ENCODE measurements at regions not wholly inside any gene's neighbourhood (a gene's known extent, or its start where the extent isn't known, plus 50 kb on each side); places are given as distances from the start of the nearest gene placed in this dataset.

DNA sequence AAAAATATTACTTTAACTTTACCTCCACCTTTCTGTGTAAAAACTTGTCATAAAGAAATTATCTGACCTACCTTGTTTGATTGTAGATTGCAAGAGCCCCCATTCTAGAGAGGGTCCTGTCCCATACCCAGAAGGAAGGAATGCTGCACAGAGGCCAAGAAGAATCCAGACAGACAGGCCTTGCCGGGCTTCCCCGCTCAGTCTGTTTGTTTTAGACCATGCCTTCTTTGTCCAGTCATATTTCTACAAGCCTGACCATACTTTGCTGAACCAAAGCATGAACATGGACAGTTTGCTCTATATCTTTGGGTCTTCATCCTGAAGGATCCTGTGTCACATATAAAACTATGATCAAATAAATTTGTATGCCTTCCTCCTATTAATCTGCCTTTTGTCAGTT is 95.8 kb upstream of the MYCBP2 start:
- no peak for DNase-seq

DNA sequence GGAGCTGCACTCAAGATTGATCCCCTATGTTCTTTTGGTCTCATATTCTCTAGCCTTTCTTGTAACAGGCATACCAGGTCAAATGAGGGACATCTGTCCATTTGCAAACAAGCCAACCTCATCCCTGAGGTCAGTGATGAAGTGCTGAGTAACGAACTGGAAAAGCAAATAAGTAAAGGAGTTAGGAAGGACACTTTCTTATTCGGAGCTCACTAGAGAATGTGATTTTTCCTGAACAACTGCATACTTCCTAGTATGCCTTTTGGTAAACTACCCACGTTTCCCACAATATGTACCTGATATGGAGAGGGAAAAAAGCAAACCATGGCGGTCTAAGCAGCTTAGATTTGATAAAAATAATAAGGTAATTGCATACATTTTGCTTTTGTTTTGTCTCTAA is 91.0 kb upstream of the MYCBP2 start:
- DNase-seq = no peak

DNA sequence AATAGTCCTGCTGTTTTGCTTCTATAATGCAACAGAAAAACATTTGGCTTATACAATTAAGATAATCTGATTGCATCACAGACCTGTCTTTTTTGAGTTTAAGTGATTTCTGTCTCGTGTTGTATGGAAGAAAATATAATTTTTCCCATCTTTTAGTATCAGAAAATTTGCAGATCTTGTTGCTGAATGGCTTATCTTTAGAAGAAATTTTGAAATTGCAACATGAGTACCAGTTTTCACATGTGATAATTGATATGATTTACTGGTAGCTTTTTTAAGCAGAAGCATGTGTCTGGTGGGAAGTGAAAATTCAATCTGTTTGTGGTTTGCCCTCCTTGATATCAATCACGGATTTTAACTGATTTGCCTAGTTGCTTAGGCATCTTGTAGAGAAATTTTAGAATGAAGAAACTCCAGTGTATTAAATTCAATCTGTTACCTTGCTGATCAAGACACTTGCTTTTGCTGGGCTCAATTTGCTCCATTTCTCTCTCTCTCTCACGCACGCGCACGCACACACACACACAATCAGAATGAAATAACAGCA is 89.8 kb upstream of the MYCBP2 start:
- DNase-seq = no peak

DNA sequence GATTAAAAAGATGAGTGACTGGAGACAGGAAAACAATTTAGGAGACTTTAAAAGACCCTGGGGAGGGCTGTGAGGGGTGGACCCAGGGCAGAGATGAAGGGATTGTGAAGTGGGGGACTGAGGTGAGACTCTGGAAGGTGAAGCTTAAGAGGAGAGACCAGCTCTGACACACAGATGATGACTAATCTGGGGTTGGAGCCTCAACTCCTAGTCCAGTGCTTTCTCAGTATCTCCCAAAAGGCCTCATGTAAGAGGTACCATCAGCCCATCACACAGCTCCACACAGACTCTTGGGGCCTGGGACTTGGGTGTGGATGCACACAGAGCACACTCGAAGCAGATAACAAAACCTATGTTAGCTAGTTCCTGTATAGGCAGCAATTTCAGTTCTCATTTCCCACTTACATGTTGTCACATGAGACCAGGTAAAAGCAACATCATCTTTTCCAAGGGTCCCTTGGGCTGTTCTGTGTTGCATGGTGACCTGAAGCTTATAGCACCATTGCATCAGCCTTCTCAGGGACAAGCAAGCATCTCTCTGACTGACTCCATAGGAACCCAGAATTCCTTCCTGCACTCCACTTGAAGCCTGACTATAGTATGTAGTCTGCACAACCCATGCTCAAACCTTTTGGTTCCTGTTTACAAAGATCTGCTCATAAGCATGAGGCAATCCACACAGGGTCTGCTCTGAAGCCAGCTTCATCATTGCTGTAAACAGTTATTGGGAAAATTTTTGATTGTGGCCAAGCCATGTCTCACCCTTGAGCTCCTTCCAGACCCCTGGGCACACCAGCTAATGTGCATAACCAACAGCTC is 88.6 kb upstream of the MYCBP2 start:
- DNase-seq = no peak

DNA sequence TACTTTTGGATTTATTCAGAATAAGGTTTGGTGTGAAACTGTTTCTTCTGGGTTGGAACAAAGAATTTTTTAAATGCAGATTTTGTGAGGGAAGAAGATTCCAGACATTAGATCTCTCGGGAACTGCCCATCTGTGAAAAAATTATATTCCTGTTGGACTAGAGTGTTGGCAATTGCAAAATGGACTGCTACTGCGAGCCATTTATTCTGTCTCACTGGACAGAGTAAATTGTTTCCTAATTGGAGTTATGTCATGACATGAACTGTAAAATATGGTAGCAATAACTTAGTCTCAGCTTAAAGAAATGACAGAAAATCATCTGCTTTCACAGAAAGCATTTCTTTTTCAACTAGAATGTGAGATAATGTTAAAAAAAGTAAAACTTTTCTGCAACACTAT is 86.0 kb upstream of the MYCBP2 start:
- DNase-seq = no peak

DNA sequence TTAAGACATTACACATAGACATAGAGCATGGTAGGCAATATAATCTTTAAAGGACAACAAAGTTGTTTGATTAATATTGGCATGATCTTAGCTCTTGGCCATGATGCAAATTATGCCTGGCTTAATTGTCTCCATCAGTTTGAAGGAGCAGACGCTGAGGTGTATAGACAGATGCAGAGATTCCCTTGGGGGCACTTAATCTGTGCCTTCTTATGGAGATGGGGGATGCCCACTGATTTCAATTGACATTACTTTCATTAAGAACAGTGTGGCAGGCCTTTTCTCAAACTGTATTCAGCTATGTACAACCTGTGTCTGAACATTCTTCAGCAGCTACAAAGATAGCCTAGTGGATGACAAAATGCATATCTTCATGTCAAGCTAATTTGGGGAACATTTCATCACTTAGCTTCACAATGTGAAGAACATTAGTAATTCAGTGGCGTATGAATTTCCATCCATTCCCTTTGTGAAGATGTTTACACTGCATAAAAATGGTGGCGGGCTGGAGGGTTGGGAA is 85.3 kb upstream of the MYCBP2 start:
- DNase-seq = no peak

DNA sequence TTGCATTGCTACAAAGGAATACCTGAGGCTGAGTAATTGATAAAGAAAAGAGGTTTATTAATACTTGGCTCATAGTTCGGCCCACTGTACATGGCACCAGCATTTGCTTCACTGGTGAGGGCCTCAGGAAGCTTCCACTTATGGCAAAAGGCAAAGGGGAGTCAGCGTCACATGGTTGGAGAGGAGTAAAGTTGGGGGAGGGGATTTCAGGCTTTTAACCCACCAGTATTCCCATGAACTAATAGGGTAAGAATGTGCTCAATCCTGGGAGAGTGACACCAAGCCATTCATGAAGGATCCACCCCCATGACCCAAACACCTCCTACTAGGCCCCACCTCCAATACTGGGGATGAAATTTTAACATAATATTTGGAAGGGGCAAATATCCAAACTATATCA is 82.5 kb upstream of the MYCBP2 start:
- DNase-seq = no peak

DNA sequence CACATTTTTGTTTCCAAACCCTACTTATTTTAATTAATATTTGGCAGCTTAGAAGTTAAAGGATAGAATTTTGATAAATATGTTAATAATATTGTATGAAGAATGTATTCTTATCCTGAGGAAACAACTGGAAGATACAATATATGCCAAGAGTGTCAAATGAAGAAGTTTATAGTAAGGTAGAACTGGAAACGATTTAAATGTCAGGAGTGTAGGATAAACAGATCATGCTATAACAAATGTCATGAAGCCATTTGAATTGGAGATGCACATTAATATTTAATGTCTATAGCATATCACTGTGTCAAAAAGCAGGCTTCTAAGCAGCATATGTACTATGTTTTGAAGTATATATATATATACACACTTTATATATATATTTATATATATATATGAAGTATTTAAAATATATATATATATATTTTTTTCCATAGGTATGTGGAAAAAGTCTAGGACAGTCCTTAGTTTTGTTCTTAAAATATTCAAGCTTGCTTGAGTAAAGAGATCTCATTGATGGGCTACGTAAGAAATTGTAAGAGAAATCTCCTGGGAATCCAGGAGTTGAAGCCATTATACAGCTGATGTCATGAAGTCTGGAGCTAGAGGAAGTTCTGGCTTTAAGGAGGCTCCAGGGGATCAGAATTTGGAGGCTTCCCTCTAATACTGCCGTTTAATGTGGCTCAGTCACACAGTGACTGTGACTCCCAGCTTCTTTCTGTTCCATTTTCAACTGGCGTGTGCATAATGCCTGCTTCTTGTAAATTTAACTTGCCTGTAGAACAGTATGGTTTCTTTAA is 79.9 kb upstream of the MYCBP2 start:
- no peak for DNase-seq

DNA sequence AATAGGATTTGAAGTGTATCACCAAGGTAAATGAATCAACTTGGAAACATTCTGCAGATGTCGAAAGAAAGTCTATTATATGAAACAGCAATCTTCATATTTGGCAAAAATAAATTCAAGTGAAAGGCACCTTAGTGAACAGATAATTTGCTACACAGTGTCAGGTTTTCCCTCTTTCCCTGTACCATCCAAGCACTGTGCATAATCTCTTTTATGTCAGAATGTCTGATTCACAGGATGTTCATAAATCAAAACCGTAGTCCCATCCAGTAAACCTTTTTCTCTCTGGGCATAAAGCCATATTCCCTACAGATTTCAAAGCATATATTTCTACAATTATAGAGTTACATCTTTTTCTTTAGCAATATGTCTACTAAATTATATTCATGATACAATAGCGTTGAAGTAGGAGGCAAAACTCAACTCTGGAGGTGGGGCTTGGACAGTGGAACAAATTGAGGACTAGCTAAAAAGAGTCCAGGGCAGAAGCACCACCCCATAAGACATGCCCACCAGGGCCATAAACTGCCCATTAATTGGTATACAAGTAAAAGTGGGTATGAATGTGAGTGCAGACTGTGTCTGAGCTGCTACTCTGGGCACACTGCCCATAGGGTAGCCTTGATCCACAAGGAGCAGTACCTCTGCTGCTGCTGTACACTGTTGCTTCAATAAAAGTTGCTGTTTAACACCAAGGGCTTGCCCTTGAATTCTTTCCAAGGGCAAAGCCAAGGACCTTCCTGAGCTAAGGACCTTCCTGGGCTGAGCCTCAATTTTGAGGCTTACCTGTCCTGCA is 72.1 kb upstream of the MYCBP2 start:
- no peak for DNase-seq

DNA sequence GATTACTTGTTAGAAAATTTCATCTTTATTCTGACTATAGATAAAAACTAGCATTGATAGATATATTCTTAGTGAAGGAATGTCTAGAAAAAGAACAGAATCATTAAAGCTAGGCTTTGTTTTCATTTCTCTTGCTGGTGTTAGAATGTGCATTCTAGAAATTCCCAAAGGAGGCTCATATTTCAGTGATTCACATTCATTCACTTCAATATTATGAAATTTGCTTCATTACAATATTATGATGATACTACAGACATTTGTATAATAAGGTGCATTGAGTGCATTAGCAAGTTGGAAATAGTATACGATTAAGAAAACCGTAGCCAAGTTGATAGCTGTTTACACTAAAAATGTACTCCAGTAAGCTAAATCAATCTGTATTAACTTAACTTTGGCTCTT is 70.7 kb upstream of the MYCBP2 start:
- no peak for DNase-seq

DNA sequence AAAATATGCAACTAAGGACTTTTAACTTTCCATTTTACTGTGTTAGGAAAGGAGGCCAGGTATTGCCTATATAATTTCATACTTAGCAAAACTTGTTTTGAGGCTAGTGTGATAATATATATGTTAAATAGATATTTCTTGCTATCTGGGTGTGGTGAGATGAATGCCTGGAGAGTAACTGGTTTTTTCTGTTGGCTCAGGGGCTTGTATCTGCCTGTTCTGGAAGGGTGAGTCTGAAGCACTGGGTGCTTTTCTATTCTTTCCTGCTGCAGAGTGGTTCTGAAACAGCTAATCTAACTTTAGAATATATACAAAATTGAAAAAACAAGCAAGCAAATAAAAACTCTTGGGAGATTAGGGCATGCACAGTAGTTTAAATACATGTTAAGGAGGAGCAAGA is 64.6 kb upstream of the MYCBP2 start:
- no peak for DNase-seq

DNA sequence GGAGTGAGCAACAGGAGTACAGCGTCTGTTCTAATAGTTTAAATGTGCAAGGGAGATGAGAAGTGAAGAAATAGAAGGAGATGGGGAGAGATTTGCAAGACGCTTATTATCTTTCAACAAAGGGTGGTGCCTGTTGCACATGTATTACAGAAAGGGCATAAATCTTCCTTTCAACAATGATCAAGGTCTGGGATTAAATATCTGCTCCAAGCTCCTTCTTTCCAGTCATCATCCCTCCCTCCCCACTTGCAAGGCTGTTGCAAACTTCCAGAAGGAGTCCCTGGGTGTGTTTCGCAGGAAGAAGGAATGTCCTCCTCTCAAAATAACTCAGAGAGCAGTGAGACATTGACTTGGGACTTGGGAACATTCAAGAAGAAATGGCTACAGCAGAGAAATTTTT is 63.5 kb upstream of the MYCBP2 start:
- no peak for DNase-seq

DNA sequence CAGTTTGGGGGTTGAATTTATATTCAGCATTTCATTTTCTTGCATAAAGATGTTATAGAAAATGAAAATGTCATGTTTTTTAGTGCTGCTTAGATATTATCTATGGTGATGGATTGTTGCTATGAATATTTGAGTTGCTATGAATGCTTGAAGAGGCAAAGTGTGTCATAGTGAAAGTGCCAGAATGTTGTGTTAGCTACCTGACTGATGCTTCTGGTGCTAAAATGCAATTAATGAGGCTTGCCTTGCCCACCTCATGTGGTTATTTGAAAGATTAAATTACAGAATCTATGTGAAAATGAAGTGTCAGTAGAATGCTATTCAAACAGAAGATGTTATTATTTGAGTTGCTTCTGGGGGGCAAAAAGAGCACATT is 62.7 kb upstream of the MYCBP2 start:
- no peak for DNase-seq

DNA sequence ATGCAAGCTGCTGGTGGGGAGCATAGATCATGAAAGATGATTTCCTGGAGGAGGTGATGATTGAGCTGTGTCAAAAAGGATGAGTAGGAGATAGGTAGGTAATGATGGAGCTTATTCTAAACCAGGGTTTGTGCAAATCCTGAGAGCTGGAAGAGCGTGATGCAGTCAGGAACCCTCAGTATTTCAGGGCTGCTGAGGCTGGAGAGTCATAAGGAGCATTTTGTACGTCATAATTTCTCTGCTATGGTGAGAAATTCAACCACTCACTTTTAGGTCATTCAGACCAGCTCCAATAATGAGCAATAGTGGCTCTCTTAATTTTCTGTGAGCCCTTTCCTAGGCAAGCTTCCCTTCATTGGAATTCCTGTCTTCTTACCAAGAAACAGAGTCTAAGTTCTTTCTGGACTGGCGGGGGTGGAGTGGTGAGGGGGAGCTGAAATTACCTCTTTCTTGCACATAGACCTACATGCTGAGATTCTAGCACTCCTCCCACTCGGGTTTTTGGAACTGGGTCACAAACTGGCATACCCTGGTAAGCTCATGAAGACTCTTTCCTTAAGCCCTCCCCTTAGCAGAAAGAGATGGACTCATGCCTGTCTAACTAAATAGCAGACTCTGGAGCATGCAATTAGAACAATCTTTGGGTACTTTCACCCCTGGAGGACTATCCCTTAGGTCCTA is 62.2 kb upstream of the MYCBP2 start:
- DNase-seq = no peak

DNA sequence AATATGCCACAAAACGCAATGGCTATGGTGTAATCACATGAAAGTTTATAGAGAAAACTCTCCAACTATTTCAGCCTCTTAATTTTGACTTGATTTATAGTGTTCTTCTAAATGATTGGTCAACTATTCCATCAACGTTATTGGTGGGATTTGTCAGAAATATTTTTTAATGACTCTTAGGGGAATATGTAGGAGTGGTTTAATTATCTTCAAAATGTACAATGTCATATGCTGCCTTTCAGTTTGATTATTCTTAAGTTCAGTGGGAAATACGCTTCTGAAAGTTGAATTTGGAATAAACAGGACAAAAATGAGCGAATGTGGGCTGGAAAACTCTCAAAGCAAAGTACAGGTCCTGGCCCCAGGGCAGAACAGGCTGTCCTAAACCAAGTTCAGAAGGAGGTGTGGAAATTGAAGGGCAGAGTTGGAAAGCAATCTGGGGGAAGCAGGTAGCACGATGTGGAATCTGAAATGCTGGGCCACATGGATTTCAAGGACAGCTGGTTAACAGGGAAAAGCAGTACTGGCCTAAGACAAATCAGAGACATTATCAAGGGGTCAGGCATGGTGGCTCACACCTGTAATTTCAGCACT is 60.8 kb upstream of the MYCBP2 start:
- DNase-seq = no peak

DNA sequence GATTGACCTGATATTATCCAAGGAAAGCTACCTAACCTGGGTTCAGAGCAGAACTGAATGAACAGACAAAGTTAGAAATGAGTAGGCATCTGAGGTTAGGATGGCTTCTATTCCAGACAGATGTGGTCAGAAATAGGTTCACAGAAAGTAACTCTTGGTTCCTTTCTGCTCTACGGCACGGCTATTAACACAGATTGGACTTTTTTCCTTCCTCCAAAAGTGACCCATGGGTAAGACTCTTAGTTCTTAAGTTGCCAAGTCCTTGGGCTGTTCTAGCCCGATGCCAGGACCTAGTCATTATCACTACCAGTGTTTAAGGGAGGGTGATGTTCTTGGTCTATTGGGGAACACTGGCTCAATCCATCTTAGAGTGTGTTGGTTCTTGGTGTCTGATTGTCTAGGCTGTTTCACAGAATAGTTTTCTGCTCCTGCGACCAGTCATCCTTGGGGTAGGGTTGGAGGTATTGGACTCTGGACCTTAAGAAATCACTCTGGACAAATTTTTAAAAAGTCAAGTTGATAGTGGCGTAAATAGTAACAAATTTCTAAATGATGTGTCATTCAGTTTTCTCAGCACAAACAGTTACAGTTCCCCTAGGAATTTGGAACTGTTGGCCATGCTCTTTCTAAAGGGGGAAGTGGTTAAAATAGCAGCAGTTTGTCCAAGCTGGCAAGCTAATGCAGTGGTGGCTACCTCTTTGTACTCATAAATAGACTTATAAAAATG is 60.1 kb upstream of the MYCBP2 start:
- no peak for DNase-seq

DNA sequence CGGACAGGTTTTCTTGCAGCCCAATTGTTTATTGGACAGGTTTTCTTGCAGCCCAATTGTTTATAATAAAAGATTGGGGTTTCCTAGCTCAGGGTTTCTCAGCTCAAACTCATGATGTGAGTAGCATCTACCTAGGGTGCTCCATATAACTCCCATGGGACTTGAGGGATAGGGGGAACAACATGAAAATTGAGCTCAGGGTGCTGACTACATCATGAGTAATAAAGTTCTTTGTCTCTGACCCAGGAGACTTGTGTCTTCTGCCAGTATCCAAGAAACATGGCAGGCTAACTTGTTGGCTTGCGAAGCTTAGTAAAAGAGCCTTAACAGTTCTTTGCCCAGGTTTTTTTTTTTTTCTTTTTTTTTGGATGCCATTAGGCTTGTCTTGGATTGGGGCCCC is 59.2 kb upstream of the MYCBP2 start:
- DNase-seq = no peak

DNA sequence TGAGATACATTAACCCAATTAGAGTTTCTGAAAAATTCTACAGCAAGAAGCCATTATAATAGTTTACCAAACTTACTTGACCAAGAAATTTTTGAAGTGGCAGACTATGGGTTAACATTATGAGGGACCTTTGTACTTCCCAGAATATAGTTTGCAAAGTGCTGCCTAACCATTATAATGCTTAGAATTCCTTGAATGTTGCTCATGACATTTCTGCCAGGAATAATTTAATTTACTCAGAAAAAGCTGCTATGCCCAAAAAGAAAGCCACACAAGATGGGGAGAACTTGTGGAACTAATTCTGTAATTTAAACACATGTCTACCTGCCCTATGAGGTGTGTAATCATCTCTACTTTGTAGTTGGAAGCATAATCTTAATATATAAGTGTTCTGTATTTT is 58.1 kb upstream of the MYCBP2 start:
- DNase-seq = no peak

DNA sequence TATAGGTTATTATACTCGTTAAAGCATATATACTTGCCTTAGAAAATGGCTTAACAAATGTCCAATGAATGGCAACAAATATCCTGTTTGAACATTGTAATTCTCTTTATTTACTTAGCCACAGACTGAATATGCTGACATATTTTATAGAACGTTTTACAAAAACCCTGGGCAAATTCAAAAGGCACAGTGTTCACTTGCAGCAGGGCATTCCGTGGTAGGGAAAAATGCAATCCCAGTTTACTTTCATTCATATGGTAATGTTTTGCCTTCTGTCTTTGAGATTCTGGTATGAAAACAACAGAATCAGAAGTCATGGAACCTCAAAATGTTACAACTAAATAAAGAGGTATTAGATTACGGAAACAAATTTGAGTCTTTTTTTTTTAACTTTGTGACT is 56.2 kb upstream of the MYCBP2 start:
- DNase-seq = no peak

DNA sequence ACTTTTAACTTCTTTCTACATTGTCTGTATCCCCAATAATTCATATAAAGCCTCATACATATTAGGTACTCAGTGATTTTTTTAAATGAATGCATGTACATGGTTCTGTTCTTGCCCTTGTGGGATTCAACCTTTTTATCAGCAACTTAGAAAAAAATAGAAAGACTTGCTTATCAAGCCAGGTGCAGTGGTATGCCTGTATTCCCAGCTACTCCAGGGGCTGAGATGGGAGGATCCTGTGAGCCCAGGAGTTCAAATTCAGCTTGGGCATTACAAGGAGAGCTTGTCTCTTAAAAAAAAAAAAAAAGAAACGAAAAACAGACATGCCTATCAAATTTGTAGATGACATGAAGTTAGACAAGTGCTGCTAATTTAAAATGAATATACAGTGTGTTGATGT is 54.2 kb upstream of the MYCBP2 start:
- DNase-seq = no peak

DNA sequence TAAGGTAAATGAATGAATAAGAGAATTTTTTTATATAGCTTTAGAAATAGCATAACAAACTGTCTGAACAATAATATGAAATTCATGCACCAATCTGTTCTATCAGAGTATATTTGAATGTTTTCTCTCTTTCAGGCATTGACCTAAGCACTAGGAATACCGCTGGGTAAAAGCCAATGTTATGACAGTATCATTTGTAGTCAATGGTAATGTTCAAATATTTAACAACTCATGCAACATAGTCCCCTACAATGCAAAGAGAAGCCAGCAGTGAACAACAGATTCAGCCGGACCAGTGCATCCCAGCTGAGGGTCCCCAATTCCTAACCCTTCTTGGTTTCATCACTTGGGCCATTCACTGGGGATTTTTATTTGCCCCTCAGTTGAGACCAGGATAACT is 52.6 kb upstream of the MYCBP2 start:
- no peak for DNase-seq

DNA sequence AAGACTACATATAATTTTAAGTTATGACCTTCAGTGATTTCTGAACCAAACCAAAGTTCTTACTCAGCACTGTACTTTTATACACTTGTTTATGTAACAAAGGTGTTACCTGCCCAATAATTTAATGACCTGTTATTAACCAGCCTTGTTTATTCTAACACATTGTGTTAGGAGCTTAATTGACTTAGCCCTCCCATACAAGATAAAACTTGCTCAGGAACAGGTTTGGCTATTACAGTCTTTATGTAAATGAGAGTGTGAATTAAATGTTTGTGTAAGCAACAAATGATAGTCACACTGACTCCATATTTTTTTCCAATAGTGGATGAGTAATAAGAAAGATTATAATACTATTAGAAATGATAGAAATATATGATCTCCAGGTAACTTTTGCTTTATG is 51.8 kb upstream of the MYCBP2 start:
- no peak for DNase-seq

Measured in DMS53 (cell line).